Epithelial cell of prostate (primary cell): ENCODE measurements at regions not wholly inside any gene's neighbourhood (a gene's known extent, or its start where the extent isn't known, plus 50 kb on each side); places are given as distances from the start of the nearest gene placed in this dataset.
"Not testable (repeated sequence)": the region's sequence is repeated elsewhere in the genome, so short reads cannot be mapped to it uniquely, and the experiment has no call there.

Experiments used
- DNase-seq: peaks from one replicate; pipeline ENCODE4 v3.0.0-alpha.2; 2011; ENCODE audit warnings: low read depth, low spot score
- H3K27ac ChIP-seq: fragments of 450-650 bp; 2 replicates; pipeline ENCODE4 v1.5.1; 2017; ENCODE audit warnings: mild to moderate bottlenecking

DNA sequence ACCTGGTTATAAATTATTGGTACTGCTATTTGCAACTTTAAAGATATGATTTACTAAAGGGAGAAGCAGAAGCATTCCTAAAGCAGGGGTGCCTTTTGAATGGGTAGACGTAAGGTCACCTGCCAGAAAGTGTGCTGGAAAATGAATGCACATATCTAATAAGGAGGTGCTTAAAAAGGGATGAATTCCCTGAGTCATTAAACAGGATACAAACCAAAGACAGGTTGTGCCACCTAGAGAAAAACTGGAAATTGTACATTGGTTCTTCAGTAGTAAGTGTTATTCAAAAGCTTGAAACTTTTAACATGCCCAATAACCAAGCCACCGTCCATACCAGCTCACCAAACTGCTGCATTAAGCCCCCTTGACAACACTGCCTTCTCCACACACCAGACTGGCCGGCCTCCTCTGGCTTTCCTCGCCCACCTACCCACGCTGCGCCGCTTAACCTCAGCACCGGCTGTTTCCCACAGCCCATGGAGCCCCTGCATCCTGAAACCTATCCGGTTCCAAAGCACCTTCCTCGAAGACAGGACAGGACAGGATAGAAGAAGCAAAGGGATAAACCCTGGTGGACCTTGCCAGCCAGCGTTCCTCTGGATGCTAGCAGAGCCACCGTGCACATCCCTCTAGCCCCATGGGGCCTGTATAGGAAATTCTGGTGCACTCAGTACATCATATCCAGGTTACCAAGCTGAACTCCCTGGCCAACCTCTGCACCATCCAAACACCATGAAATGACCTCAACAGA, 201.5 kb upstream of the CAND1 start:
- no peak for DNase-seq
- H3K27ac ChIP-seq: no peak overlapping the region

- no peak for DNase-seq
Measured at GRCh38 chr12:67068204-67068731, 200.9 kb upstream of the CAND1 start.

GRCh38 chr12:67068761-67069450, 200.3 kb upstream of the CAND1 start:
- DNase-seq: no peak
- H3K27ac ChIP-seq: peak overlapping the region; percentile 62

More at GRCh38 chr12:67068204-67068731, 200.9 kb upstream of the CAND1 start:
- no peak overlapping the region for H3K27ac ChIP-seq

- H3K27ac ChIP-seq: peak overlapping the region; percentile 62
- DNase-seq: no peak
Measured at GRCh38 chr12:67069451-67070306, 199.5 kb upstream of the CAND1 start.

DNA sequence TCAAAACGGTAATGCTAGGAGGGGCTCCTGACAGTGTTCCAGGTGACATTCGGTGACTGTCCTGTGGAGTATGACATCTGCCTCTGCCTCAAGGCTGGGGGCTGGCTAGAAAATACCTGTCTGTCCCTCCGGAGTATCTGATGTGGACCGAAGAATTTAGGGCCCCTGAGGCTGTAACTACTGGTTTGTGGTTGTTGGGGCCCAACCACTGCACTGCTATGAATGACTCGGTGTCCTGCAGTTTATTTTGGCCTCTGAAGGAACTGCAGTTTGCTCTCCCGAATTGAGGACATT, 198.9 kb upstream of the CAND1 start:
- H3K27ac ChIP-seq: peak overlapping the region; percentile 62
- no peak for DNase-seq

- H3K27ac ChIP-seq: no peak overlapping the region
- DNase-seq: no peak
Measured at GRCh38 chr12:67070604-67071003, 198.6 kb upstream of the CAND1 start.

GRCh38 chr12:67072281-67072680, 196.9 kb upstream of the CAND1 start:
- DNase-seq, H3K27ac ChIP-seq: not testable (repeated sequence)

- no peak overlapping the region for H3K27ac ChIP-seq
- DNase-seq: no peak
Measured at GRCh38 chr12:67073336-67073735, 195.8 kb upstream of the CAND1 start.

GRCh38 chr12:67074072-67074471, 195.1 kb upstream of the CAND1 start:
- DNase-seq: no peak
- H3K27ac ChIP-seq: no peak overlapping the region

DNA sequence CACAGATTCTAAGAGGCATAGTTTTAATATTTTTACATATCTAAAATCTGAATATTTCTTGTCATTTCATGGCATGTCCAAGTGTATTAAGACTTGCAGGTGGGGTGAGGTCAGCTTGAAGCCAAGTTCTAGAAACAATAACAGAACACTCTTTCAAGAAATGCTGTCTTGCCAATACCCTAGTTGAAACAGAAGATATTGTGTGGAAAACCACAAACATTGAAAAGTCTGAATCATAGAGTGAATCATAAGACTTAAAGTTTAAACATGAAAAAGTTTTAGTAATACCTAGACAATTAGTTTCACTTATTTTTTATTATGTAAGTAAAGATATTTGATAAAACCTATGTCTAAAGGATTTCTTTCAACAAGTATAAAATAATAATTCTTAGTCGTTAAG, 191.5 kb upstream of the CAND1 start:
- peak; percentile 68 for DNase-seq

GRCh38 chr12:67078957-67079356, 190.2 kb upstream of the CAND1 start:
- no peak overlapping the region for H3K27ac ChIP-seq
- no peak for DNase-seq

More for the DNA sequence above, 191.5 kb upstream of the CAND1 start:
- no peak overlapping the region for H3K27ac ChIP-seq

GRCh38 chr12:67080637-67081036, 188.5 kb upstream of the CAND1 start:
- H3K27ac ChIP-seq: no peak overlapping the region
- no peak for DNase-seq

GRCh38 chr12:67082221-67082620, 186.9 kb upstream of the CAND1 start:
- DNase-seq: peak; percentile 75
- H3K27ac ChIP-seq: peak overlapping the region; percentile 35

GRCh38 chr12:67085699-67086098, 183.5 kb upstream of the CAND1 start:
- no peak for DNase-seq
- no peak overlapping the region for H3K27ac ChIP-seq

GRCh38 chr12:67086116-67086515, 183.0 kb upstream of the CAND1 start:
- H3K27ac ChIP-seq: no peak overlapping the region
- DNase-seq: no peak

- DNase-seq: no peak
- H3K27ac ChIP-seq: no peak overlapping the region
Measured at GRCh38 chr12:67088401-67089118, 180.6 kb upstream of the CAND1 start.

DNA sequence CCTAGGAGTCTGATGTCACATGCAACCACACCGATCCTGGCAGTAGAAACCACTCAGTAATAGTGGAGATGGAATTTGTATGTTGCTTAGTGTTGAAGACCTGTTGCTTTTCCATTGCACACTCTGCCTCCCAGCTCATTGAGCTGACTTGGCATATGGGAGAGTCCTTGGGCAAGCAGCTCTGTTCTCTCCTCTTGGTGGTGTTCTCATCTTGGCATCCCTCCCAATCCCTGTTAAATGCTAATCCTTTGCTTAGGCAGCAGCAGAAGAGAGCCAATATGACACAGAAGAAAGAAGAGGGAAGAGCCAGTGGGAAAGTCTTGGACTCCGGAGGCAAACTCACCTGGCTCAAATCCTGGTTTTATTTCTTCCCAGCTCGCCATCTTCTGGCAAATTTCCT, 178.0 kb upstream of the CAND1 start:
- H3K27ac ChIP-seq: peak overlapping the region; percentile 56
- no peak for DNase-seq

GRCh38 chr12:67091678-67092077, 177.5 kb upstream of the CAND1 start:
- peak overlapping the region; percentile 56 for H3K27ac ChIP-seq
- no peak for DNase-seq

GRCh38 chr12:67092934-67093333, 176.2 kb upstream of the CAND1 start:
- H3K27ac ChIP-seq: not testable (repeated sequence)

More at GRCh38 chr12:67092934-67093333, 176.2 kb upstream of the CAND1 start:
- not testable (repeated sequence) for DNase-seq
